ENCODE measurements at regions not wholly inside any gene's neighbourhood (a gene's known extent, or its start where the extent isn't known, plus 50 kb on each side); places are given as distances from the start of the nearest gene placed in this dataset.

DNA sequence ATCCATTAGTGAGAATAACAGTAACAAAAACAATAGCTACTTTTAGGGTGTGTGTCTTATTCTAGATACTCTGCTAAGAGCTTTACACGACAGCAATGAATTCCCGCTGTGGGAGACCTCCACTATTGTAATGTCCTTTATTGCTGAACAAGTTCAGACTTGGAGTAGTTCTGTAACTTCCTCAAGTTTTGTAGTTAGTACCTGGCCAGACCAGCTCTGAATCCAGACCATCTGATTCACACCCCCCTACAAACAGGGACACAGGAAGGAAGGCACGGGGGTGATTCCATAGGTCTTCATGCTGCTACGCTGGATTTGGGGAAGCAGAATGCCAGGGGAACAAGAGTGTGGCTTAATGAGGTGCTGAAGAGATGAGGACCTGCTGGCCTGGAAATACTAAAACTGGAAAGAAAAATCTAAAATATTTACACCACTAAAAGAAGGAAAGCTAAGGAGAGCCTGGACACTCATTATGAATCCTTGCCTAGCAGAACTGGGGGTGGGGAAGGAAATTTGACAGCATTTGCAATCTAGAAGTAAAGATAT is 194.6 kb upstream of the TMEM72 start:
- TF ChIP-seq, protein P1, sequence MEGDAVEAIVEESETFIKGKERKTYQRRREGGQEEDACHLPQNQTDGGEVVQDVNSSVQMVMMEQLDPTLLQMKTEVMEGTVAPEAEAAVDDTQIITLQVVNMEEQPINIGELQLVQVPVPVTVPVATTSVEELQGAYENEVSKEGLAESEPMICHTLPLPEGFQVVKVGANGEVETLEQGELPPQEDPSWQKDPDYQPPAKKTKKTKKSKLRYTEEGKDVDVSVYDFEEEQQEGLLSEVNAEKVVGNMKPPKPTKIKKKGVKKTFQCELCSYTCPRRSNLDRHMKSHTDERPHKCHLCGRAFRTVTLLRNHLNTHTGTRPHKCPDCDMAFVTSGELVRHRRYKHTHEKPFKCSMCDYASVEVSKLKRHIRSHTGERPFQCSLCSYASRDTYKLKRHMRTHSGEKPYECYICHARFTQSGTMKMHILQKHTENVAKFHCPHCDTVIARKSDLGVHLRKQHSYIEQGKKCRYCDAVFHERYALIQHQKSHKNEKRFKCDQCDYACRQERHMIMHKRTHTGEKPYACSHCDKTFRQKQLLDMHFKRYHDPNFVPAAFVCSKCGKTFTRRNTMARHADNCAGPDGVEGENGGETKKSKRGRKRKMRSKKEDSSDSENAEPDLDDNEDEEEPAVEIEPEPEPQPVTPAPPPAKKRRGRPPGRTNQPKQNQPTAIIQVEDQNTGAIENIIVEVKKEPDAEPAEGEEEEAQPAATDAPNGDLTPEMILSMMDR (IDR thresholded peaks at IDR 0.05; ENCODE audit: low read depth, low read length, missing control alignments): no peak
- H3K4me3 ChIP-seq (ENCODE audit: low read depth, low read length): no peak overlapping the region
- DNase-seq (ENCODE audit: low read depth): no peak

DNA sequence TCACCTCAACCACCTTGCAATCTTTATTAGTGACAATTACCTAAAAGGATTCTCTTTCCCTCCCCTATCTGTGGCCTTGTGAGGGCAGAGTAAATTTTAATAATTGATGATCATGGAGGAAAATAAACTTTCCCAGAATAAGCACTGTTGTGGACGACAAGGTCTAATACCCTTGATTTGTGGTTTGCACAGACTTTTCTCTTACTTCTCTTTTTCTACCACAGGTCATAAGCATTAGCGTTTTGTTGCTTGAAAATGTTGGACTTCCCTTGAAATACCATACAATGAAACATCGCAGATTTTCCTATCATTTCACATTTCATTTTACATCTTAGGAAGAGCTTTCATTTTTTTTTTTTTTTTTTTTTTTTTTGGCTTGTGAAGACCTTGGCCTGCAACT is 188.1 kb upstream of the TMEM72 start:
- TF ChIP-seq, protein P1 (IDR thresholded peaks at IDR 0.05; ENCODE audit: low read depth, low read length, missing control alignments): no peak
- DNase-seq (ENCODE audit: low read depth): no peak
- H3K4me3 ChIP-seq (ENCODE audit: low read depth, low read length): no peak overlapping the region

DNA sequence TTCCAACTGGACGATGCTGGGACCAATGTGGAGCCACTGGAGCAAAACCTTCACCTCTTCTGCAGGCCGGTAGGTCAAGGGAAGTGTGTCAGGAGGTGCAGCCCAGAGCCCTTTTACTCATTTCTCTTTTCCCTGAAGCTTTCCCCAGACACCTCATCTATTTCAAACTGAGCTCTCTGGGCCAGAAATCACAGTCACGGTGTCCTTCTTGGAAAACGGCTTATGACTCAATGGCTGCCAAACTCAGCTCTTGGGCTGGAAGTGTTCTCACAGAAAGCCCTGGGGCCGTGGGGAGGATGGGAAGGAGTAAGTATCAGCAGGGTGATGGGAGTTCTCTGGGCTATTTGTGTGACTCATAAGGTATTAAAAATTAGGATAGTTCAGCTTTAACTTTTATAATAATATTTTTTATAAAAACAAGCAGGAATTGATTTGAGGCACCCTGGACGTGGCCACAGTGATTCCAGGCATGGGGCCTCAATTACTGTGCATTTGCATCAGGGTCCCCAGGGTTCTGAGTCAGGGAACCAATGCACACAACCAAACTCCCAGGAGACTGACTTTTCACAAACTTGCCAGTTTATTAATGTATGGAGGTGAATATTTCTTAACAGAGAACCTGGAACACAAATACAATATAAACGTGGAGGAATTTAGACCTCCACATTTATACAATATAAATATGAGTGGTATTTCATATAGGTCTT is 187.4 kb upstream of the TMEM72 start:
- H3K4me3 ChIP-seq (ENCODE audit: low read depth, low read length): no peak overlapping the region
- TF ChIP-seq, protein P1 (IDR thresholded peaks at IDR 0.05; ENCODE audit: low read depth, low read length, missing control alignments): no peak
- no peak for DNase-seq (ENCODE audit: low read depth)

DNA sequence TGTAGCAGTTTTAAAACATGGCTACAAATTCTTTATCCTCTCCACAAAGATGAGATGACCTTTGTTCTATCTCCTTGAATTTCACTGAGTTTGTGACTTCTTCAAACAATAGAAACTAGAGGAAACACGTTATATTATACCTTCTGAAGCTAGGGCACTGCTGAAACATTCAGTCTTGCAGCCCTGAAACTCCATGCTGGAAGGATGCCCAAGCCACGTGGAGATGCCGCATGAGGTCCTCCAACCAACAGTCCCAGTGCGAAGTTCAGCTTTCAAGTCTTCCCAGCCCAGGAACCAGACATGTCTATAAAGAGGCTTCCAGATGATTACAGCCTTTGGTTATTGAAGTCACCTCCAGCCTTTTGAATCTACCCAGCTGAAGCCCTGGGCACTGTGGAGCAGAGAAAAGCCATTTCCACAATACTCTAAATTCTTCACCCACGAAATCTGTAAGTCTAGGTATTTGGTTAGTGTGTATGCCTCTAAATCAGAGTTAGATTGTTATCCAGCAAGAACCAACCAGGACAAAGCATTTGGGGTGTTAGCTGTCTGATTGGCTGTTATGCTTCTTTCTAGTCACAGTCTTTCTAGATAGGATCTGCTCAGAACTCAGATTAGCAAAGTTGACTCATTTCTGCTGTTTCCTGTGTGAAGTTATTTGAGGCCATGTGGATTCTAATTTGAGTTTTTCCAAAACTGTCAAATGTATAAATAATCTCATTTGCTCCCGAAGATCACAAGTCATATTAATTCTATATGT is 186.5 kb upstream of the TMEM72 start:
- no peak for DNase-seq (ENCODE audit: low read depth)
- TF ChIP-seq, protein P1 (IDR thresholded peaks at IDR 0.05; ENCODE audit: low read depth, low read length, missing control alignments): no peak
- no peak overlapping the region for H3K4me3 ChIP-seq (ENCODE audit: low read depth, low read length)

DNA sequence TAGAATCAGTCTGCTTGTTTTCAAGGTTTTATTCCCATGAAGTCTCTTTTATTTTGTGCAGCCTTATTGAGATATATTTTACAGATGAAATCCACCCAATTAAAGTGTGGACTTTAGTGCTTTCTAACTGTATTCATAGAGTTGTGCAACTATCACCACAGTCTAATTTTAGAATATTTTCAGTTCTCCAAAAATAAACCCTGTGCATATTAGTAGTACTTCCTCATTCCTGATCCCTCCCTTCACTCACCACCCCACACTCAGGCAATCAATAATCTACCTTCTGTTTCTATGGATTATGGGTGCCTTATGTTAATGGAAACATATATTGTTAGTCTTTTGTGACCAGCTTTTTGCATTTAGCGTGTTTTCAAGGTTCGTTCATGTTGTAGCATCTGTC is 185.7 kb upstream of the TMEM72 start:
- H3K4me3 ChIP-seq (ENCODE audit: low read depth, low read length): no peak overlapping the region
- TF ChIP-seq, protein P1 (IDR thresholded peaks at IDR 0.05; ENCODE audit: low read depth, low read length, missing control alignments): no peak
- no peak for DNase-seq (ENCODE audit: low read depth)

DNA sequence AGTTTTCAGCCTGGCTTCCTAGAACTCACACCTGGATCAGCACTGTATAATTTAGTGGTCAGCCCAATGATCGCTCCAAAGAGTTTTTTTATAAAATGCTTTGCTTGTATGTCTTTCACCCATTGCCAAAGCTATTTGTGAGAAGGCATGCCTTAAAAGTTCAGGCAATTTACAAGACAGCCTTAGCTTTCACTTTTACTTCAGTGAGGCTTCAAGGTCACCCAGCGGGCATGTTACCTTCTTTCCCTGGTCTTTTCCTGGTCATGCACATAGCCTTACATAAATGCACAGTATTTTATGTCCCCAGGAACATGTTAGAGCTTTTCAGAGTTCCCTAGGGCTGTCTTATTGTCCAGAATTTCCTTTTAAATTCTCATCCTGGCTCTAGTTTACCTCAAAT is 179.9 kb upstream of the TMEM72 start:
- TF ChIP-seq, protein P1 (IDR thresholded peaks at IDR 0.05; ENCODE audit: low read depth, low read length, missing control alignments): no peak
- no peak for DNase-seq (ENCODE audit: low read depth)
- no peak overlapping the region for H3K4me3 ChIP-seq (ENCODE audit: low read depth, low read length)

Data from GM12864 (cell line).